Transverse colon (tissue), 4 donors: ENCODE measurements at regions not wholly inside any gene's neighbourhood (a gene's known extent, or its start where the extent isn't known, plus 50 kb on each side); places are given as distances from the start of the nearest gene placed in this dataset.

ENCODE experiments used
- CTCF ChIP-seq, 5 experiments: fragments of 200-600 bp in 3 of 5; fragments of 450-650 bp in 2 of 5; sonication (generic) in 3 of 5; IDR thresholded peaks; 1 replicate in 2 of 5; 2 replicates in 3 of 5; pipeline ENCODE4 v1.5.1; 2016 to 2017; ENCODE audit warnings: antibody characterized with exemption in 5 of 5, inconsistent platforms in 3 of 5, mild to moderate bottlenecking in 2 of 5, moderate library complexity in 1 of 5
- POLR2A ChIP-seq: fragments of 450-650 bp; IDR thresholded peaks from one replicate; pipeline ENCODE4 v1.6.1; 2016; ENCODE audit warnings: antibody characterized with exemption, mild to moderate bottlenecking, moderate library complexity
- POLR2AphosphoS5 ChIP-seq, 3 donors: sonication (generic); formaldehyde crosslinking; IDR thresholded peaks; one replicate each; pipeline ENCODE4 v1.6.1; 2016; ENCODE audit warnings: antibody characterized with exemption in 3 of 3

GRCh38 chr14:97172644-97173043 is 375.5 kb downstream of the VRK1 start:
- TF ChIP-seq CTCF (IDR thresholded peaks at IDR 0.05) (no peak), POLR2A (no peak), POLR2AphosphoS5 (IDR thresholded peaks at IDR 0.05) (no peak)
